ENCODE measurements at regions not wholly inside any gene's neighbourhood (a gene's known extent, or its start where the extent isn't known, plus 50 kb on each side); places are given as distances from the start of the nearest gene placed in this dataset.
A peak's percentile ranks its signal among the peaks of the same experiment; 100 is the strongest.

DNA sequence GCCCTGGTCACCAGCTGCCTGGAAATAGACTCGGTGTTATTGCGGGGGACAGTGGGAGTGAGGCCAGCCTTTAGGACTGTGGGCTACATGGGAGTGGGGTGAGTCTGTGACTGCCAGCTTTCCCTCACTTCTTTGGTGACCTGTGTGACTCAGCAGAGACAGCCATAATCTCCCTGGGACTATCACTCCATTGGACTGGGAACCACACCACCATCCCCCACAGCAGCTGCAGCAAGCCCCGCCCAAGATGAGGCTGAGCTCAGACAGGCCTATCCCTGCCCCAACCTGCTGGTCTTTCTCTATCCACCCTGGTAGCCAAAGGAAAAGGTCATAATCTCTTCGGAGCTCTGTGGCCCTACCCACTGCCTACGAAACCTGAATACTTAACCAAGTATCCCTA, 263.2 kb downstream of the FZD1 start:
- peak; percentile 84 for ATAC-seq

DNA sequence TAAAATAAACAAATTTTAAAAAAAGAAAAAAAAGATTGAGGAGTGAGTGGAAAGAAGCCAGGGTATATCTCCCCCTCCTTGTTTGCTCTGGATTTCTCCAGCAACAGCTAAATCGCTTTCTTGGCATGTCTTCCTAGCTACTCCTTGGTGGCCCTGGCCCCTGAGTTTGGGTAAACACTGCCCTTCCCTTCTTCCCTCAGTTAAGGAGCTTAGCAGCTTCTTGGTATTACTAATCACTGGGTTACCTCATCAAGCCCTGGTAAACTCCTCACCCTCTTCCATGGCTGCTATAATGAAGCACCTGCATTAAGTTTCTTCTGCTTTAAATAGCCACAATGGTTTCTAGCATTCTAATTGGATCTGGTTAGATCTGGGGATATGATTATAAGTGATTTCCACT, 269.8 kb downstream of the FZD1 start:
- ATAC-seq = peak; percentile 53

GRCh38 chr7:91537260-91538152, 273.3 kb downstream of the FZD1 start:
- ATAC-seq = no peak

DNA sequence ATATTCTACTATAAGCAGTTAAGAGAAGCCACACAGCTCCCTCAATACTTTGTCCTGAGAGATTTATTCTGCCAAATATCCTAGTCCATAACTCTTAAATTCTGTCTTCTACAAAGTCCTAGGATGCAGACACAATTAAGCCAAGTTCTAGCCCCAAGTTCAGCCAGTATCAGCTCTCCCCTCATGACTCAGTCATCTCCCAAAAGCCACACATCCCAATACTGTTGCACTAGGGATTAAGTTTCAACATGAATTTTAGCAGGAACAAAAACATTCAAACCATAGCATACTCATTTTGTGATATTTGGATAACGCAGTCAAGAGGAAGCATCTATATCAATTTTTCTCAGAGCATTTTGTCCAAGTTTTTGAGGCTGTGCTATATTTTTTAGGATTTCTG, 277.4 kb downstream of the FZD1 start:
- ATAC-seq = no peak

DNA sequence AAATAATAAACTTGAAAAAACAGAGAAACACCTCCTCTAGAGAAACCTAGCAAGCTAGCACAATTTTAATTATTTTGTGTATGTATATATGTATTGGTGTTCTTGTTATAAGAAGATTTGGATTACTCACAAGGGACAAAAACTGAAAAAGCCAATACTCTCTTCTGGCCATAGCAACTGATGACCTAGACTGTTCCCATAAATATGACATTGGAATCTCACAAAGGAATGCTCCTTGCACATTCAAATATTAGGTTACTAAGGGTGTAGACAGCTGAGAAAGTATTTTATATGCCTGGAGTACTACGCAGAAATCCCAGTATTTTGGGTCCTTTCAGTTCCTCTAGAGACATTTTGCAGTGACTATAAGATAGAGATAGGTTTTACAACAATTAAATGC, 279.4 kb downstream of the FZD1 start:
- no peak for ATAC-seq

- no peak for ATAC-seq
These were observed 285.6 kb downstream of the FZD1 start for GRCh38 chr7:91549878-91550277.

- ATAC-seq = no peak
These were observed 286.7 kb downstream of the FZD1 start for GRCh38 chr7:91550931-91551330.

- ATAC-seq = no peak
These were observed 287.3 kb downstream of the FZD1 start for GRCh38 chr7:91551377-91552175.

DNA sequence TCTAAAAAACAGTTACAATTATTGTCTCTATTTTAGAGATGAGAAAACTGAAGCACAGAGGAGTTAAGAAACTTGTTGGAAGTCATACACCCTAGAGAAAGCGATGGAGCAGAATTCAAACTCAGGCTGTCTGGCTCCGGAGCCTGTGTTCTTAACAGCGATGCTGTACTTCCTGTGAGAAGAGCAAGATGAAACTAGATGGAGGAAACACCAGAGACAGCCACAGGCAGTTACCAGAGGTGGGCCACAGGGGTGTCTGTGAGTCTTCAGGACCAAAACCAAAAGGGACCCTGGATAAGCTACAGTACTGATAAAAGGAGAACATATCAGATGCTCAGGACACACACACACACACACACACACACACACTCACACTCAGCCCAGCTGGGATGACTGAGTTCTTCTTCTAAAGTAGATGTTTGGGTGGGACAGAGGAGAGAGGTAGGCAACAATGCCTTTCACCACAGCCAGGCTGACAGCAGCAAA, 289.2 kb downstream of the FZD1 start:
- ATAC-seq = no peak

DNA sequence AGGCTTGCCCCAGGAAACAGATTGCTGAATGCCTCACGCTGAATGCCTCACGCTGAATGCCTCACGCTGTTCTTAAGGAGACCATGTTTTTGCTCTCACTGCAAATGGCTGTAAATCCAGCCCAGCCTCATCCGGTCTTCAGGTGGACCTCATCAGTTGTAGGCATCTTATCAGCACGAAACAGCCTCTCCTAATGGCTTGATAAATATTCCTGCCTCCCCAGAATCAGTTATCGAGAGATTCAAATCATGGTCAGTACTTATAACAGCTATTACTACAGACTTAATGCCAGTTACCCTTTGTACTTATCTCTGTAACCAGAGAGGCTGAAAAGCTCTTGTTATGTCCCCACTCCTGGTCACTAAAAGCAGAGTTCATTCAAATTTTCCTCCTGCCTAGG, 290.6 kb downstream of the FZD1 start:
- no peak for ATAC-seq

GRCh38 chr7:91556239-91556638, 292.0 kb downstream of the FZD1 start:
- ATAC-seq = no peak

DNA sequence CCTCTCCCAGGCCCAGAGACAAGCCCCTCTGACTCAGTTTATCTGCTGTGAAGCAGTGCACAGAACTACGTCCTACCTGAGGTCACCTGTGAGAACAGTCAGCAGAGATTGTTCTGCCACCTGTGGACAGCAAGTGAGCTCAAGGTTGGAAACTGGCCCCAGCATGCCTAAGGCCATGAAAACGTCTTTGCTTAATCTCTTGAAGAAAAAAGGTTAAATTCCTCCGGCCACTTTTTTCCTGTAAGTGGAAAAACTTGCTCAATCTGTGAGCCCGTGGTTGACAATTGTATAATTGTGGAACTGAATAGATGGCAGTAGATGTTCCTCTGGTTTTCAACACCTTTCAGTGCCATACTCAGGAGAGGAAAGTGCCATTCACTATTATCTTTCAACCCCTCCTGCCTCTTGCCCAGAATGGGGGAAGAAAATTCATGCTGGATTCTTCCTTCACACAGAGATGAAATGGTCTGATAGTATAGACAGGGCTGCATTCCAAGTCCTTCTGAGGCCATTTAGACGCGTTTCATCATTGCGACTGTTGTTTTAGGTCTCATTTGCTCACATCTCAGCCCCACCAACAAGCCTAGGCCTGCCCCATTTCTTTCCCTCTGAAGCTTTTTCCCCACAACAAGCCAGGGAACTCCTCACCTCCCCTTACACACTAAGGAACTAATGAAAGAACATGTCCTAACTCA, 292.9 kb downstream of the FZD1 start:
- no peak for ATAC-seq

GRCh38 chr7:91557789-91558404, 293.7 kb downstream of the FZD1 start:
- peak; percentile 93 for ATAC-seq

DNA sequence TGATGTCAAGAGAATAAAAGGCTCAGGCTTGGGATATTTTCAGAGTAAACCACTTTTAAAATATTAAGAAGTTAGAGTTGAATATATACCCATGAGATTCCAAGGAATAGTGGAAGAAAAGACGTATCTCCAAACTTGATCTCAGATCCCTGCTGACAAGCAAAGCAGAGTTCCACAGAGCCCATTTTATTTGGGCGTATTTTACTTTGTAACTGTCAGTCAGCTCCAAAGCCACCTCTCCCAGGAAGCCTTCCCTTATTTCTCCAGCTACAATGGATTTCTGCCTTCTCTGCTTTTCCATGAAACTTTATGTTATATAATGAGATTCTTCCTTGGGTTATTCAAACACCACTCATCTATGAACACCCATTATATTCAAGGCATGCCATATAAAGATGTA, 295.7 kb downstream of the FZD1 start:
- no peak for ATAC-seq

- ATAC-seq = no peak
These were observed 299.9 kb downstream of the FZD1 start for GRCh38 chr7:91564101-91564500.

DNA sequence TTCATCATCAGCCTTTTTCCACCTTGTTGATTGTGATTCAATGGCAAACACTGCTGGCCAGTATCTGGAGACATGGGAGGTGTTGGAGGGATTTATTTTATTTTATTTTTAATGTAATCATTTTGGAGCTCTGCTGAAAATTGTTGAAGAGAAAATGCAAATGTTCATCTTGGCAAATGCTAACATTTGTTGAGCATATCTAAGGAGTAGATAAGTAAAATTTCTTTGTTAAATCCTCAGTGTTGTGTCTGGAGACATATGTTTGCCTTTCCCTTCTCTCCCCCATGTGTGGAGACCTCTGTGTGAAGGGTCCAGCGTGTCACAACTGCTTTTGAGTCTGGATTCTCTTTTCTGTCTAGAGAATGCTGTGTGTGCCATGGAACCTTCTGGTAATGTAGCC, 300.3 kb downstream of the FZD1 start:
- no peak for ATAC-seq

DNA sequence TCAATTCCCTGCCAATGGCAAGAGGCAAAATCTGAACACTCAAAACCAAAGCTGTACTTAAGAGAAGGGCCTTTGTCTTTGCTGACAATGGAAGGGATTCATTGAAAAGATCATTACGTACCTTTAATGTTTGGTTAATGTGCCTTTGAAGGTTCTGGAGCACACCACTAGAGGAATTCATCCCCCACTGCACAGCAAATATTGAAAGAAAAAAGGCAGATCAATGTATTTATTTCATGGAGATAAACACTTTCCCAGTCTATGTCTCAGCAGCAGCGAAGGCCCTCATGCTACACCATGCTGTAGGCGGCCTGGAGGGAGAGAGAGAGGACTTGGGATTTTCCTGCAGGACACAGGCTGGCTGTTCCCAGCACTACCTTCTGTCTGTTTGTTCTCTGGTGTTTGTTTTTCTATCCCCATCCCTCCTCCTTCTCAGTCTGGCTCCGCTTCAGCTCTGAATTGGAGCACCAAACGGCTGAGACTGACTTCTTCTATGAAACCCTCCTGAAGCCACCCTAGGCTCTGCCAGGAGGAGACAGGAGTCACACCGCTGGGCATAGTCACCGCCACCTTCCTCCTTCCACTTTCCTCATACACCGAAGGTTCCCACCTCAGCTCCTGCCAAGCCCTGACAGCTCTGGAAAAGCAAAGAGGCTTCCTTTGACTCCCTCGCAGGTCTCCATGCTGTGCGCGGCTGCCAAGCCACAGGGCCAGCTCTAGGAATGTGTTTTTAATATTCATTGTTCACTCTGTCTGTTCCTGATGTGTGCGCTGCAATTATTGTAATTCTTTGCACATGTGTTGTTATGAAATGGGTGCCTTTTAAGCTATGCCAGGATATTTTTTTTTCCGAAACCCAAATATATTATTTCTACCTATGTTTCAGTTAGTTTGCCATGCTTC, 301.5 kb downstream of the FZD1 start:
- peak; percentile 18 for ATAC-seq

DNA sequence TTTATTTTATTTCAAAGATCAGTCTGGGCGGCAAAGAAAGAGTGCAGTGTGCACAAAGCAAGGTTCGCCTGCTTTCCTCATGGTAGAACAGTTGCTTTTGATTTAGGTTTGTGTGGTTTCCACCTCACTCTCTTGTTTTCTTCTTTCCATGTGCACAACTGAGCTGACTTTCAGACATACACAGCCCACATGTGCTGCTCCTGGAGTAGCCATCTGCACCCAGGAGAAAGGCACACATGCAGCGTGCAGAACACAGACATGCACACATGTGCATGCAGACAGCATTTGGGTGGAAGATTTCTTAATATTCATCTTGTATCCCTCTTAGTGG, 302.1 kb downstream of the FZD1 start:
- no peak for ATAC-seq

DNA sequence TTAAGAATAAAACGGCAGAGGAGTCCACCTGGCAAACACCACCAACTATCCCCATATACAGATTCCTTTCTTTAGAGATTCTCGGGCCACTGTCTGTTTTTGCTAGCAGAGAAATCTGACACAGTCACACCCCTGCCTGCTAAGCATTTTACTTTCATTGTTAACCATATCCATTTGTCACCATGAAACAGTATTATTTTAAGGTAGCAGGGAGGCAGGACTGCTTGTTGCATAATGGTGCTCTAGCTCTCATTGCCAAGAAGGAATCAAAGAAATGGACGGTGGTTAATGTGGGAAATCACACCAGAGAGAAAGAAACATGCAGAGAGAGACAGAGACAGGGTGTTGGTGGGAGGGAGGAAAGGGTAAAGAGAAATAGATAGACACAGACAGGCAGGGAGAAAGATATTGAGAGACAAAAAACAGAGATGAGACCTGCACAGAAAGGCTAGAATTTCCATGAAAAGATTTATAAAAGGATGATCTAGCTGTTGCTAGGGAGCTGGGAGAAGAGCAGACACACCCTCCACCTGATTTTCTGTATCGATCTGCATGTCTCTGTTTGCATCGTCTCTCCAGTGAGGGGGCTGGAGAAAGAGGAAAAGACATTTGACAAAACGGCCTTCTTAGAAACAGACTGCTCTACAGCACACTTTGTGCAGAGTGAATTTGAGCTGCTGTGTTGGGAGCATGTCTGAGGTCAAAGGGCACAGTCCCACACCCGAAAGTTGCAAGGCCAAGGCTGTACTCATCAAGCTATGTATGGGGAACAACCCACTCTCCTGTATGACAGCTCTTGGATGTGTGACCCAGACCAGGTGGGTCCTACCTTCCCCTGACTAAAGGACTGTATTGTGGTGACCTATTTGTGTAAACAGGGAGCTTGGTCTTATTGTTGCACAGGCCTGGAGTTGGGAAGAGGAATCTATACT, 303.1 kb downstream of the FZD1 start:
- ATAC-seq = no peak

GRCh38 chr7:91568138-91568537, 303.9 kb downstream of the FZD1 start:
- ATAC-seq = no peak

Data from esophagus mucosa (tissue), 1 donor.